GM10248 (cell line): ENCODE measurements at regions not wholly inside any gene's neighbourhood (a gene's known extent, or its start where the extent isn't known, plus 50 kb on each side); places are given as distances from the start of the nearest gene placed in this dataset.
"Not testable (repeated sequence)": the region's sequence is repeated elsewhere in the genome, so short reads cannot be mapped to it uniquely, and the experiment has no call there.

ENCODE experiments used
- CTCF ChIA-PET: fragments of 300-600 bp; sonication (Branson Sonifier 250); formaldehyde crosslinking; extraction: SDS; loops from one replicate; lab custom pipeline; 2021; ENCODE audit warnings: antibody characterized with exemption; lab: Yijun Ruan, JAX
- POLR2A ChIA-PET: fragments of 350-650 bp; sonication (Branson Sonifier 250); formaldehyde crosslinking; extraction: SDS; loops from one replicate; lab custom pipeline; 2020; ENCODE audit warnings: antibody characterized with exemption; lab: Yijun Ruan, JAX
- DNase-seq: peaks from one replicate; pipeline ENCODE4 v3.0.0; 2012; ENCODE audit errors: extremely low spot score
- CTCF ChIP-seq: IDR thresholded peaks from 2 replicates; pipeline ENCODE4 v1.5.1; 2012; ENCODE audit warnings: mild to moderate bottlenecking, low read depth; ENCODE audit errors: extremely low read depth, missing control alignments, control extremely low read depth

DNA sequence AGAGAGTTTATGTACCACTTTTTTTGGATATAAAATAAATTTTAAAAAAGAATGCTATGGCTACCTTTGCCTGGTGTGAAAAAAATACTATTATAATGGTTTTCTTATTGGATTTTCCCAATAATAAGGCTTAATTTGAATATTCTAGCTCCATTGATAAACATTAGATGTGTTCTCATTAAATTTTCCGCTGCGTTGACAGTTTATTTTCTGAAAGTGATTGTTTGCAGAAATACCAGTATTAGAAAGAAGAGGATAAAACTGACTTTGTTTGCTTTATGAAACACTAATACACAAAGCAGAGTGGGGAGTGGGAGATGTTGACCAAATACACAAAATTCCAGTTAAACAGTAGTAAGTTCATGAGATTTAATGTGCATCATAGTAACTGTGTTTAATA, 433.3 kb upstream of the TMEFF2 start:
- ChIA-PET CTCF (interaction anchor here (0.9 kb wide), 1 partner anchor 13 kb away, joined by 3 read pairs; no protein-coding TSS in a partner anchor), POLR2A (no interaction called here)
- DNase-seq, result no peak
- no peak for TF ChIP-seq CTCF

- POLR2A ChIA-PET, result no interaction called here
- CTCF ChIA-PET, result interaction anchor here (1.0 kb wide), 1 partner anchor 13 kb away, joined by 3 read pairs; no protein-coding TSS in a partner anchor
- no peak for DNase-seq
- TF ChIP-seq CTCF, result no peak
Observed at GRCh38 chr2:192615105-192615504, 420.4 kb upstream of the TMEFF2 start.

- no peak for DNase-seq
- no peak for TF ChIP-seq CTCF
- ChIA-PET POLR2A (no interaction called here), CTCF (no interaction called here)
Observed at GRCh38 chr2:192604295-192604694, 409.6 kb upstream of the TMEFF2 start.

DNA sequence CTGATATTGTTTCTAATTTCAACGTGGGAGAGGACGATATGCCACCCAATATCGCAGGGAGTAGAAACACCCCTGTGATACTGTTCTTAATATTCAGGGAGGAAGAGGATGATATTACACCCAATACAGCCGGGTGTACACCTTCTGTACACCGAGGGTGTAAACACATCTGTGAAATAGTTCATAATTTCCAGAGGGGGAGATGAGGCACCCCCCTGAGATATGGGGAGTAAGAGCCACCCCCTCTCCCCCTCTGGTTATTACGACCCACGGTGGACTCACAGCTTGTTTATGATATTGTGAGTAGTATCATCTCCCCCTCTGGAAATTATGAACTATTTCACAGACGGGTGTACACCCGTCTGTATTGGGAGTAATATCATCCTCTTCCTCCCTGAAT, 403.9 kb upstream of the TMEFF2 start:
- DNase-seq, CTCF ChIA-PET, POLR2A ChIA-PET: not testable (repeated sequence)

DNA sequence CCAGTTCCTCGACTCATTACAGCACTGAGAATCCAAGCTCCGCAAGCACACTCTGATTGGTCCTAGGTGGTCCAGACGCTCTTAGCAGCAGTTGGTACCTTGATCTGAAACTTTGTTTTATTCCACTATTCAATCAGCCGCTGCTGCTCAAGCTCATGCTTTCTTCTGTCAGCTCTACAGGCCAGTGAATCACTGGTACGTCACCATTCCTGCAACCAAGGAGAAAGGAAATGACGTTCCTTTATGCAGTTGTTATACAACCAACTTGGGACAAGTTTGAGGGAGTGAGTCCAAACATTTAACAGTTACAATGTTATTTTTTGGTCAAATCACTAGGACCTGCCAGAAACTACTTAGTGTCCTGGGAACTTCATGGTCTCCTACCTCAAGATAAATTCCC, 398.8 kb upstream of the TMEFF2 start:
- TF ChIP-seq CTCF, result no peak
- DNase-seq, result no peak
- ChIA-PET POLR2A (no interaction called here), CTCF (no interaction called here)

DNA sequence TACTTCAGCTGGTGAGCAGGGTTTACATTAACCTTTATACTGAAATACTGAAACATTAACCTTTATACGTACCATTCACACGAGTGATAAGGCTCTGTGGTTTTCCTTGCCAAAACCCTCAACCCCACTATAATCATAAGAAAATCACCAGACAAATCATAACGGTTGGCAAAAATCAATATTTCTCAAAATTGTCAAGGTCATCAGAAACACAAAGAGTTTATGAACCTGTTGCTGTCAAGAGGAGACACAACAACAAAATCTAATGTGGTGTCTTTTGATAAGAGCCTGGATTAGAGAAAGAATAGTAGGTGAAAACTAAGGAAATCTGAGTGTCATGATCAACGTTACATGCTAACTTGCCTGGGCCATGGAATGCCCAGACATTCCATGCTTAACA, 396.9 kb upstream of the TMEFF2 start:
- POLR2A ChIA-PET, result no interaction called here
- TF ChIP-seq CTCF, result no peak
- CTCF ChIA-PET, result interaction anchor here (1.3 kb wide), 1 partner anchor 16 kb away, joined by 3 read pairs; no protein-coding TSS in a partner anchor
- no peak for DNase-seq

GRCh38 chr2:192585418-192585817, 390.7 kb upstream of the TMEFF2 start:
- ChIA-PET POLR2A (no interaction called here), CTCF (no interaction called here)
- DNase-seq, result no peak
- no peak for TF ChIP-seq CTCF
